HG02852 (cell line): ENCODE measurements at regions not wholly inside any gene's neighbourhood (a gene's known extent, or its start where the extent isn't known, plus 50 kb on each side); places are given as distances from the start of the nearest gene placed in this dataset.
"Not testable (repeated sequence)": the region's sequence is repeated elsewhere in the genome, so short reads cannot be mapped to it uniquely, and the experiment has no call there.

ENCODE experiments used
- ATAC-seq: cut with Tn5 transposase; IDR thresholded peaks from one replicate; pipeline ENCODE4 v1.9.1; 2021; ENCODE audit warnings: mild to moderate bottlenecking, moderate library complexity; ENCODE audit not compliant: unreplicated experiment

DNA sequence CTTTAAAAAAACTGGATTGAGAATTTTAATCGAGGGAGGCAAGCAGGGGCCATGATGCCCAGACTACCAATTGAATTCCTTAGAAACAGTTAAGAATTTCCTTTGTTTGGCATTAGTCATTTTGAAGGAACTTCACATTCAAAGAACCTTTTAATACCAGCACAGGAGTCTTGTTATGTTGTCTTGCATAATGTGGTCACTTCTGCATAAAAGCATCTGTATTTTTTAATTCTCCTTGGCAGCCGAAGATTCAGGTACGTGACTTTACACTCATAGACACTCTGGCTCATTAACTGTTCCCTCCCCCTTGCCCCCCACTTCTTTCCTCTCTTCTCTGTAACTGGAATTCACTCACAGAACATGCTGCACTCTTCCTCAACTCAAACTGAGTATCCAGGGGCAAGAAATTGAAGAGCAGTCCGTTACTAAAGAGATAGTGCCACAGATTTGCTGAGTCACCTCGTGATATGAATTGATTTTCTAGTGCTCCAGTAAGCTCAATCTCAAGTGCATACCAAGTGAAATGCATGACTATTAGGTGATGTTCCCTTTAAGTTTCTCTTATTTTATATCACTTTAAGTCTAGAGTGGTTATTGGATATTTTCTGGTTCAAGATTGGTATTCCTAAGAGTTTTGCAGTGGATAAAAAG is 572.2 kb upstream of the SOX9 start:
- ATAC-seq: no peak

DNA sequence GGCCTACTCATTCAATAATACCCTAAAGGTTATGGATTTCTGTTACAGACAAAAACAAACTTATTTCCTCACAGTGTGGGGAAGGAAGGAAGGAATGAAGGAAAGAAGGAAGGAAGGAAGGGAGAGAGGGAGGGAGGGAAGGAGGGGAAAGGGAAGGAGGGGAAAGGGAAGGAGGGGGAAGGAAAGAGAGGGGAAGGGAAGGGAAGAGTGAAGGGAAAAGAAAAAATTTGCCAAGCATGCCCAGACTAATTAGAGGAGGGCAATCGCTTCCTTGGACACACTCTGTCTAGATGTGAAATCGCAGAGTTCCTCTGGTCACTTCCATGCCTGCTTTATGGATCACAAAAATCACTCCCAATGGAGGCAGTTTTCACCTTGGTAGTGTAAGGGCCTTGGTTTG is 570.1 kb upstream of the SOX9 start:
- ATAC-seq: no peak

DNA sequence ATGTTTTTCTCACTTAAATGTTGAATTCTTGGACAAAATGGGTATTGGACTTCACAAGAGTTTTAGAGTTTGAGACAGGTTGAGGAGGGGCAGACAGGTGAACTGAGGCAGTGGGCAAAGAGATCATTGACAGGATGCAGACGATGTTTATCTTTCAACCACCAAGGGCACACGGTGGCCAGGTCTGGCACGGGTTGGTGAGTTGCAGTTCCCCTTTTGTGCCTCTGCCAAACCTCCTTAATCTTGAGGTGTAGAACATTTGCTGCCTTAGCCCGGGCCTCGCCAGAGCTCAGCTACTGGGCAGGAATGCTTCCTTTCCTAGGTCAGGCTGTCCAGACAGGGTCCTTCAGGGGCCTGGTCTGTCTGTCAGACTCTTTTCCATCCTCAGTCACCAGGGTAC is 567.4 kb upstream of the SOX9 start:
- ATAC-seq: no peak

DNA sequence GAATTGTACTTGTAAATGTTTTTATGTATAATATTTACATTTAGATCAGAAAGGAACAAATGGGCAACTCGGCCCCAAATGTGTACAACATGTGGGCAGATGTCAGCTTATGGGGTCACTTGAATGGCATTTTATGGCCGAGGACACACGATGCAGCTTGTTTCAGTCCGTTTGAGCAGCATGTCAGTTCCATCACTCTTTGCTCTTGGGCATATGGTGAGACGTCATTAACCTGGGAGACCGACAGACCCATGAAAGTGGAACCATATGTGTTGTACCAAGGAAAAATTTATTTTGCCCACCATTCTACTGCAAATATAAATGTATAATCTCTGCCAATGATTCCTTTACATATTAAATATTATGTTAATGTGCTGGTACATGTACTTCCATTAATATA is 561.9 kb upstream of the SOX9 start:
- no peak for ATAC-seq

DNA sequence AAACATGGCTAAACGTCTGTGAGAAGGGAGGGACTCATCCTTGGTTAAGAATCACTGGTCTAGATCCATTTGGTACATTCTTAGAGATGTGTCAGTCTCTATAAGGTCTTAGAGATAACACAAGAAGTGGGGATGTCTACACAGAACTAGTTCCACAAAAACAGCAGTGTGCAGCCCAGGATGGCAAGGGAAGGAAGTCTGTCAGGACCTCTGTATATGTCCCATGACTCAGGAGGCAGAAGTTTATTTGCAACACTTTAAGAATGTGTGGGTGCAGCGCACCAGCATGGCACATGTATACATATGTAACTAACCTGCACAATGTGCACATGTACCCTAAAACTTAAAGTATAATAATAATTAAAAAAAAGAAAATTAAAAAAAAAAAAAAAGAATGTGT is 548.5 kb upstream of the SOX9 start:
- ATAC-seq: no peak

DNA sequence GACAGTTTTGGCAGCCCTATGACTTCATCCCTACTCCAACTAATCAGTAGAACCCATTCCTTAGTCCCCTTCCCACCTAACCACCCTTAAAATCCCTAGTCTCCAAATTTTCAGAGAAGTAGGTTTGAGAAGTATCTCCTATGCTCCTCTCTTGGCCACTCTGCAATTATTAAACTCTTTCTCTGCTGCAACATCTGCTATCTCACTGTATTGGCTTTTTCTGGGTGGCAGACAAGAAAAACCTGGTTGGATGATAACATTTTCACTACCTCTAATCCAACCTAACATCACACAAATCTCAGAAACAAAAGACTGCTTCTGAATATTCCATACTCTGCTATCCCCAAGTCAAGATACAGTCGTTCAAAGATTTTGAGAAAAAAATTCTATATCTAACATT is 542.4 kb upstream of the SOX9 start:
- no peak for ATAC-seq

DNA sequence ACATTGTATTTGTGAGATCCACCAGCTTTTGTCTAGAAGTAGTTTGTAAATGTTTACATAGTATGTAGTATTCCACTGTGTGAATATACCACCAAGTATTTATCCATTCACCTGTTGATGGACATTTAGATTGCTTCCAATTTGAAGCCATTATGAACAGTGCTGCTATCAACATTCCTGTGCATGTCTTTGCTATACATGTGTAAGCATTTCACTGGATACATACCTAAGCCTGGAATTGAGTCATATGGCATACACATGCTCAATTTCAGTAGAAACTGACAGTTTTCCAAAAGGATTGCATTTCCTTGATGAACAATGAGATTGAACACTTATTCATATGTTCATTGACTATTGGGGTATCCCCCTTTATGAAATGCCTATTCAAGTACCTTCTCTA is 540.6 kb upstream of the SOX9 start:
- no peak for ATAC-seq

DNA sequence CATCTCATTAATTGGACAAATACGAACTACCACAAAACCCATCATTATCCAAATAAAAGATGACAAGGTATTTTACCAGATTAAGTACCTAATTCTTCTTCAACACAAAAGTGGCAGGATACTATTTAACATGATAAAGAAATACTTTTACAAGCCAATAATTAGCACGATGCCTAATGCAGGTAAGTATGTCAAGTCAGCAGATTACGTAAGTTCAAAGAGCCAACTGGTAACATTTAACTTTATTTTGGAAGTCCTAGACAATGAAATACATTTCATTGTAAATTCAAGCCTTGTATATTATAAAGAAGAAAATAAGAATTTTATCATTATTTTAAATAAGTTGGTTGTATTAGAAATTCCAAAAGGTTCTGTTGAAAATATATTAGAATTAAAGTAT is 535.3 kb upstream of the SOX9 start:
- ATAC-seq: no peak

DNA sequence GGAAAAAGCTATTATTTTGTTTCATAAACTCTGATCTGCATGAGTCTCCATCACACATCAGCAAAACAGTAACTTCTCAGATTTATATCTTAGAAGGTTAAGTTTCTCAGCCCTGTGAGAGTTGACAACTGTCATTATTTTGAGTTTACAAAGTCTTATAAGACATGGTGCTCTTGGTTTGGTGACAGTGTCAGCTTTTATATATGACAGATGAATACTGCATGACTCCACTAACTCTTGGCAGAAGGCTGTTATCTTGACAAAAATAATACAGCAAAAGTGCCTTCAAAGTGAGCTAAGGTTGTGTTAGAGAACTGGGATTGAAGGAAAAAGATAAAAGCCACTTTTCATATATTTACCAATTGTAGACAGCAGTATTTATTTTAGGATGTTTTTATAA is 528.4 kb upstream of the SOX9 start:
- no peak for ATAC-seq

DNA sequence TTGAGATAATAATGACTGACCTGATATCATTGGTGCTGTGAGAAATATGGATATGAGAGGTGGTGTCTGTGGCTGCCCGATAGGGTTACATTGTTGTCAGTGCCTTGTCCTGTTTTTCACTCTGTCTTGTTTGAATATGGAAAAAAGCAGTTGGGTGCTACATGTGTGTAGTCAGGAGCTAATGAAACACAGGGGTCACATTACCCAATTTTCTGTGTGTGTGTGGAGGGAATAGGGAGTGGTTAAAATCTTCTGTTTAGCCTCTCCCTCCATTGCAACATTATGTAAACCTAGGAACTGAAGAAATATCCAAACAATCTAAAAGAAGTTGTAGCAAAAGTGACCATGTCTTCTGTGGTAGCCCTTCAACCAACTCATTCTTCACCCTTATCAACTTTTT is 527.7 kb upstream of the SOX9 start:
- ATAC-seq: no peak

DNA sequence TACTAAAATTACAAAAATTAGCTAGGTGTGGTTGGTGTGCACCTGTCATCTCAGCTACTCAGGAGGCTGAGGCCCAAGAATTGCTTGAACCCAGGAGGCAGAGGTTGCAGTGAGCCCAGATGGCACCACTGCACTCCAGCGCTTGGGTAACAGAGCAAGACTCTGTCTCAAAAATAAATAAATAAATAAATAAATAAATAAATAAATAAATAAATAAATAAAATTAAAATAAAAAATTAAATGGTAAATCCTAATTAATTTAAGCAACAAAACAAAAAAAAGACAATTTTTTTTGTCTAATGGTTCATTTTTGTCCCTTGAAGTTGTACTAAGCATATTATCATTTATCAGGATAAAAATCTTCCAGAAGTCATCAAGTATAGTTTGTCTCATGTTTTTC is 521.2 kb upstream of the SOX9 start:
- ATAC-seq: not testable (repeated sequence)

DNA sequence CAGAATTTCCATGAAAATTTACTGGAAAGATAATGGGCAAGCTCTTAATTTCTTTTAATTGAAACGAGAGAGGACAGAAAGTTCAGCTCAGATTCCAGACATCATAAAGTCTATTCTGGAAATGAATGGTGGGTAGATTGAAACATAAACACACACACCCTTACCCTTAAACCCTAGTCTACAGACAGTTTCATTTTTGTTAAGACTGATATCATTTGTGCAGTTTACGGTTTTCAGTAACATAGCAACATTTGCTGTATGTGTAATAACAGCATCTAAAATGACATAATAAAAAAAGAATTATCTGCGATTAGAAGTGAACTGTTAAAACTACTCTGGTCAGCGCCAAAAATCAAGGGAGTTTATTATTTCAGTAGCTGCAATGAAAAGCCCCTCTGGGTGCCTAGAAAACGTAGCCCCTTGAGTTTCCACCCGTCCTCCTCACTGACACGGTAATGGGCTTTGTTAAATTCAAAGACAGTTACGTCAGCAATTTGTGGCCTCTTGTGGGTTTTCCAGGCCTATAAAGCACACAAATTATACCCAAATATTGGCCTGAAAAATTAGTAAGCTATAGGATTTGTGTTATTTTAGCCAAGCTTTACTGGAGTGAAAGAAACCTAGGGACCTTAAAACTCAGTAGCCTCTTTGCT is 520.6 kb upstream of the SOX9 start:
- no peak for ATAC-seq

DNA sequence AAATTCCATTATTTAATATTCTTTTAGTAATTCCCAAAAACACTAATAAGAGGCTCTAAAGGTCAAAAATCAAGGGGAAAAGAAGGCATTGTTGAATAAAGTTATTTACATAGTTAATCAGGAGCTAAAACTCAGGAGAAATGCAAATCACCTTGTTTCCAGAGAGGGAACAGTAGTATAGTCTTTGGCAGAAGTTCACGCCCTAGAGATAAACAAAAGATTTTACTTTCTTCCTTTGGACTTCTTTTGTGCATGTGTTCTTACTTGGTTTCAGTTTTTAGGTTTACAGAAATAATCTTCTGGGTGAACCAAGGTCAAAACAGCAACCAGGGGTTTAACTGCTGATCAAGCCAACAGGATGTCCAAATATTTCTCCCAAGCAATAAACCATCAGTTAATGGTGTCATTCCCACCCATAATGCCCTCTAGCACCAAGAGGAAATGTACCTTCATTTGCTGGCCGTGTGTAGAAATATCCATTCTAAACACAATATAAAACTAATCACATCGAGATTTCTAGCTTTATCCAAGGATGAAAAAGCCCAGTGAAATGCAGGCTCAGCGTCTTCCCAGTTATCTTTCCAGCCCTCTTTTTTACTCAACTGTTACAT is 518.8 kb upstream of the SOX9 start:
- no peak for ATAC-seq

DNA sequence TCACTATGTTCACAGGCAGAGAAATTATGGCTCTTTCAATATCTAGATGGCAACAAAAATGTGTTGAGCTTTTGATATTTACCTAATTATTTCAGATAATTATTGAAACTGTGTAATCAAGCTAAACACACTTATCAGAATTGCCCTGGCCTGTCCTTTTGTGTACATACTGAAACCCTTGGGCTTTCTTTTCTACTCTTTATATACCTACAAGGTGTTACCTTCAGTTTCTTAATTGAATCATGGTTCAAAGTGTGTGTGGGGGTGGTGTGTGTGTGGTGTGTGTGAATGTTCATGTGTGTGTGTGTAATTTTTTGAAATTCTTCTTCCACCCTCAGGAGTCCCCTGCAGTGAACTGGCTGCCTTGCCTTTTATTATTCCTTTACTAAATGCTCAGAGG is 506.8 kb upstream of the SOX9 start:
- no peak for ATAC-seq

DNA sequence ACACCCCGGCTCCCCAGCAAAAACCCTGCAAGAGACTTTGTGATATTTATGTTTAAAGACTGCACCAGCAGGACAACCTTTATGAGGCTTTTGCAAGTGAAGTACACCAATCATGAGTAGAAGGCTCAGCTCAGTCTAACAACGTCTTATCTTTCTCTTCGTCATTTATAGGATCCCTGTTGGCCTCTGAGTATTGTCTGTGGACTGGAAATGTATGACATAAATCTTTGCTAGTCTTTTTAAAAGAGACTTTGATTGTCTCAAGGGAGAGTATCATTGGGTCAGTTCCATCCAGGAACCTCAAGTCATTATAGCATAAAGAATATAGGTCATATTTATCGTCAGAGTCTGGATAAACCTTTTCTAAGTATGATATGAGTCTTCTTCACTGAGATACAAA is 505.0 kb upstream of the SOX9 start:
- ATAC-seq: no peak

DNA sequence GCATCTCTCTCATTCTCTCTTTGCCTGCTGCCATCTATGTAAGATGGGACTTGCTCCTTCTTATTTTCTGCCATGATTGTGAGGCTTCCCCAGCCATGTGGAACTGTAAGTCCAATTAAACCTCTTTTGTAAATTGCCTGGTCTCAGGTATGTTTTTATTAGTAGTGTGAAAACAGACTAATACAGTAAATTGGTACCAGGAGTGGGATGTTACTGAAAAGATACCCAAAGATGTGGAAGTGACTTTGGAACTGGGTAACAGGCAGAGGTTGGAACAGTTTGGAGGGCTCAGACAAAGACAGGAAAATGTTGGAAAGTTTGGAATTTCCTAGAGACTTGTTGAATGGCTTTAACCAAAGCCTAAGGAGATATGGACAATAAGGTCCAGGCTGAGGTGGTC is 503.1 kb upstream of the SOX9 start:
- not testable (repeated sequence) for ATAC-seq

DNA sequence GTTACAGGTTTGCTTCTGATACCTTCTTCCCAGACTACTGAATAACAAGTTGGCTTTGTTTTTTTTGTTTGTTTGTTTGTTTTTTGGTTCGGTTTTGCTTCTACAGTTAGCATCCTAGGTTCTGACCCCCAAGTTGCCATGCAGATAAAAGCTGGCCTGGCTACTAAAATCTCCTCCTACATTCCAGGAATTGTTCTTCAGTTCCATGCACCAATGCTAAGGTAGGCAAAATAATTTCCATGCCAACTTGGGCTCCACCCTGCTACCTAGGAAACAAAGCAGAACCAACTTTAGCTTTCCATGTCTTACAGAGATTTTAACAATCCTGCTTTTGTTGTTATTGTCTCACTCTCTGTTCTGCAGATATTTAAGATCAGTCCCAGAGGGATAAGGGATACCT is 495.5 kb upstream of the SOX9 start:
- no peak for ATAC-seq

DNA sequence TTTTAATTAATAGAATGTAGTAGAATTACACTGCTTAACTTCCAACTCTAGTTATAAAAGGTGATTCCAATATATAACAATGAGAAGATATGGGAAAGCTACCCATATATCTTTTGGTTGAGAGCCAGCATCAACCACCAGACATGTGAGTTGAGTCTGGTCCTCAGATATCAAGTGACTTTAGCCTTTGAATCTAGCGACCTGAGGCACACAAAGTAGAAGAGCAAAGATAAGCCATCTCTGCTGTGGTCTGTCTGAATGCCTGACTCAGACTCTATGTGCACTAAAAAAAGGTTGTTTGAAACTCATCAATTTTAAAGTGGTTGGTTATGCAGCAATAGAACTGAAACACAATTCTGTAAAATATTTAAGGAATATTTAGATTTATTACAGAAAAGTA is 492.5 kb upstream of the SOX9 start:
- ATAC-seq: no peak

DNA sequence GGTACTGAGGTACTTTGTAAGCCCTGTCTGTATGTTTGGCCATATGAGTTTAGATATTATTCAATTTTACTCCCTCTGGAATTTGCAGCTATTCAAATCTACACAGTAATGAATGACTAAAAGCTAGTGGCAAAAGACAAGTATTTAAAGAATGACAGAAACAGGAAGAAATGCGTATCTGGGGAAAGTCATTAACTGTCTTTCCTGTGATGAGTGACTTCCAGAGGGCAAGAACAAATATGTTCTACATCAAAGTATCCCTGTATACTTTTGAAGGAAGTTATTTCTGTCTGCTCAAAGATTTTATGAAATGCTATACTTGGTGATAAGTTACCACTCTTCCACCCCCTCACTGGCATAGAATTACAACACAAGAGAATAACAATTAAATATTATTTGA is 489.3 kb upstream of the SOX9 start:
- no peak for ATAC-seq

DNA sequence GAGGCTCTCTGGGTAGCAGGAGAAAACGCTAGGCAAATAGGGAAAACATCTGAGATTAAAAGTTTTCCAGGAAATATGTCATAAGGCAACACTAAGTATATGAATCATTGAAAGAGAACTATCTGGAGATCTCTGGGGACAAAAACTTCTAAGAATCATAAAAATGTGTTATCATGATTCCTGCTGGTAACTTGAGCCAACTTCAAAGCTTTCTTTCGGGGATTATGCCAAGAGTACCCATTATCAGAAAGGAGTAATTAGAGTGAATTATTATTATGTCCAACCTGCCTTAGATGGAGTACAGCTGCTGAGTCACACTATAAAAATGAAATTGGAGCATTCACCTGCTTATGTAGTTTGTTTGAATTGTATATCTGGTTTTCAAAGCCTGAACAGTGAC is 488.5 kb upstream of the SOX9 start:
- no peak for ATAC-seq

DNA sequence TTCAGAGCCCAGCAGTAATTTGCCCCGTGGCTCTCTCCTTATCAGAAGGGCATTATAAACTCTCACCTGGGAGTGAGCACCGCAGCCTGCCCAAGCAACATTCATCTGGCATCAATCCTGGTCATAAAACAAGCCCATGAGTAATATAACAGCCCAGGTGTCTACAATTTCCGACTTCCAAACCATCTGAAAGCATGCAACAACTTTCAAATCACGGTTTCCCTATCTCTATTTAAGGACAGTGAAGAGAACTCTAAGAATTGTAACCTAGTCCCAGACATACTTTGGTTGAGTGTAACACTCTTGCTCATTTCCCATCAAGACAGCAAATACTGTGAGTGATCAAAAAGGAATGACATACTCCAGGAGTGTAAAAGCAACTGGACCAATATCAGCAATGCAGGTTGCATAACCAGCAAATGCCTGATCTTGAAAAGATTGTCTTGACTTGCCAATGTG is 487.4 kb upstream of the SOX9 start:
- ATAC-seq: no peak

DNA sequence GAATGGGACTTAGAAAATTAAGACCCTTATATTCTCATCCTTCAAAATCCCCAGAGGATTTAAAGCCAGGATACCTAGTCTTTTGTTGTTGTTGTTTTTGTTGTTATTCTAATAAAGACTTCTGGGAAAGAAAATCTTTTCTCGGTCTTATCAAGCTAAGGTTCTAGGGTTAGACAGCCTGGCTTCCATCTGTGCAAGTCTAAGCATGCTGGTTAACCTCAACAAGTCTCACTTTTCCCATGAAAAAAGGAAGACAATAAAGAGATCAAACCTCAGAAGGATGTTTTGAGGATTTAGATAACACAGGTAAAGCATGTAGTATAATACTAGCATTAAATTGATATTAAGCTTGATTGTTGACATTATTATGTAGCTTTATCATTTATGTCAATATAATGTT is 486.4 kb upstream of the SOX9 start:
- ATAC-seq: no peak

DNA sequence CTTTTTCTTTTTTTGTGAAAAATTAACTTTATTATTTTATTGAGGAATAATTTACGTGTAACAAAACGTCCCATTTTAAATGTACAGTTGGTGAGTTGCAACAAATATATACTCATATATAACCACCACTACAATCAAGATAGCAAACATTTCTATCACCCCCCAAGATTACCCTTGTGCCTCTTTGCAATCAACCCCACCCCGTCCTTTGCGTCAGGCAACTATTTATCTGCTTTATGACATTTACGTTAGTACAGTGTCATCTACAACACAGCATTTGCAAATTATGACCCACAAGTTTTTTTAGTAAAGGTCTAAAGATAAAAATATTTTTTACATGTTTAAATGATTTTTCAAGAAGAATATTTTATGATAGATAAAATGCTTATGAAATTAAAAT is 485.6 kb upstream of the SOX9 start:
- ATAC-seq: no peak
